Fibroblast of villous mesenchyme (primary cell): ENCODE measurements at regions not wholly inside any gene's neighbourhood (a gene's known extent, or its start where the extent isn't known, plus 50 kb on each side); places are given as distances from the start of the nearest gene placed in this dataset.
"Not testable (repeated sequence)": the region's sequence is repeated elsewhere in the genome, so short reads cannot be mapped to it uniquely, and the experiment has no call there.

ENCODE experiments used
- DNase-seq: peaks from one replicate; pipeline ENCODE4 v3.0.0-alpha.2; 2010; ENCODE audit warnings: low read depth
- H3K4me3 ChIP-seq: 2 replicates; pipeline ENCODE4 v1.5.1; 2011; ENCODE audit warnings: low read depth, mild to moderate bottlenecking, low read length
- TF ChIP-seq, protein P1 (sequence below): IDR thresholded peaks from 2 replicates; pipeline ENCODE4 v1.5.1; 2012; ENCODE audit warnings: low read depth, mild to moderate bottlenecking, low read length; ENCODE audit not compliant: insufficient read depth

DNA sequence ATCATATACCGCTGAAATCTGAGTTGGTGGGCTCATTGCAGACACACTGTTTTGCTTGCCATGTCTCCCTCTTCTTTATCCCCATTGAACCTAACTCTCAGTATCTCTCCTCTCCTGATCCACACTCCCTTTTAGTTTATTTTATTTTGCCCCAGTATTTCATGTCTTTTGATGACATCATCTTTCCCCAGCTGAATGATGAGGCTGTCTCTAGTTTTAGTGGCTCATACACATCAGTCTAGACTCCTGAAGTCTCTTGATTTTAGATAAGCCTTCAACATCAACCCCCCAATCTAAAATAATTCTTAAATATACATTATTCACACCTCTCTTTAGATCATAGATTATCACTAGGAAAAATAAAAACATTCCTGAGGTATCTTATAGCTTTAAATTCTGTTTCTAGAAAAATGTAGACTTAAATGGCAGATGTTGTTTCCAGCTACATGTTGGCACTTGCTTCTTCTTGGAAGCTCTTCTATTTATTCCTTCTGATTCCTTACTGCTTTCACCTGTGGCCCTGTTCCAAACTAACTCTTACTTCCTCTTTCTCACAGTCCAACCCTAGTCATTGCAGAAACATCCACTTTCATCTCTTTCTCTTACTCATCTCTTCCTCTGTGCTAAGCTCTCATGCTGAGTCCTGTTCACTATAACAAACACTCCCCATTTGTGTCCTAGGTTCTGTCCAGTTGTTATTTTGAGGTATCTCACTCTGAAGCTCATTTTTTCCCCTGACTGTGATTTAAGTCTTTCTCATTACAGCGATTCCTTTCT, 191.9 kb upstream of the SLC35B3 start:
- TF ChIP-seq, protein P1, sequence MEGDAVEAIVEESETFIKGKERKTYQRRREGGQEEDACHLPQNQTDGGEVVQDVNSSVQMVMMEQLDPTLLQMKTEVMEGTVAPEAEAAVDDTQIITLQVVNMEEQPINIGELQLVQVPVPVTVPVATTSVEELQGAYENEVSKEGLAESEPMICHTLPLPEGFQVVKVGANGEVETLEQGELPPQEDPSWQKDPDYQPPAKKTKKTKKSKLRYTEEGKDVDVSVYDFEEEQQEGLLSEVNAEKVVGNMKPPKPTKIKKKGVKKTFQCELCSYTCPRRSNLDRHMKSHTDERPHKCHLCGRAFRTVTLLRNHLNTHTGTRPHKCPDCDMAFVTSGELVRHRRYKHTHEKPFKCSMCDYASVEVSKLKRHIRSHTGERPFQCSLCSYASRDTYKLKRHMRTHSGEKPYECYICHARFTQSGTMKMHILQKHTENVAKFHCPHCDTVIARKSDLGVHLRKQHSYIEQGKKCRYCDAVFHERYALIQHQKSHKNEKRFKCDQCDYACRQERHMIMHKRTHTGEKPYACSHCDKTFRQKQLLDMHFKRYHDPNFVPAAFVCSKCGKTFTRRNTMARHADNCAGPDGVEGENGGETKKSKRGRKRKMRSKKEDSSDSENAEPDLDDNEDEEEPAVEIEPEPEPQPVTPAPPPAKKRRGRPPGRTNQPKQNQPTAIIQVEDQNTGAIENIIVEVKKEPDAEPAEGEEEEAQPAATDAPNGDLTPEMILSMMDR: no peak
- DNase-seq: no peak
- H3K4me3 ChIP-seq: no peak overlapping the region

DNA sequence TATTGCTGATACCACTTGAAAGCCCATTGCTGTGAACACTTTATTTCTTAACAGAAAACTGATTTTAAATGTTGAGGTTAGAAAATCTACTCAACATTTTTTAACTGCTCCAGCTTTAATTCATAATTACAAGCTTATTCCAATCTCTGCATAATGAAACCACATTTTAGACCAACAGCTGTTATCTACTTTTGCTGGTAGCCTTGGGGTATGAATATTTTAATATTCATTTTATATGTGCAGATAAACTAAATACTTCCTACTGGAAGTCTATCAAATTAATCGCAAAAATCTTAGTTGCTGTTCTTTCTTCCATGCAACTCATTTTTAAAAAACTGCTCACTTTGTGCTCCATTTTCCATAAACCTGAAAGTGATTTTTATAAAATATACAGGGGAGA, 189.3 kb upstream of the SLC35B3 start:
- DNase-seq: no peak
- TF ChIP-seq, protein P1: no peak
- H3K4me3 ChIP-seq: no peak overlapping the region

- no peak for DNase-seq
- H3K4me3 ChIP-seq: no peak overlapping the region
- TF ChIP-seq, protein P1: no peak
Measured at GRCh38 chr6:8623441-8623840, 188.1 kb upstream of the SLC35B3 start.

DNA sequence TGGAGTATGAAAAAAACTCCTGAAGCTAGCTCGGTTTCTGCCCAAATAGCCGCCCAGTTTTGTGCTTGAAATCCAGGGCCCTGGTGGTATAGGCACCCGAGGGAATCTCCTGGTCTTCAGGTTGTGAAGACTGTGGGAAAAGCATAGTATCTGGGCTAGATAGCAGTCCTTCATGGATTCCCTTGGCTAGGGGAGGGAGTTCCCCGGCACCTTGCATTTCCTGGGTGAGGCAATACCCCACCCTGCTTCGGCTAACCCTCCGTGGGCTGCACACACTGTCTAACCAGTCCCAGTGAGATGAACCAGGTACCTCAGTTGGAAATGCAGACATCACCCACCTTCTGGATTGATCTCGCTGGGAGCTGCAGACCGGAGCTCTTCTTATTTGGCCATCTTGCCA, 184.5 kb upstream of the SLC35B3 start:
- H3K4me3 ChIP-seq: no peak overlapping the region
- no peak for DNase-seq
- TF ChIP-seq, protein P1: no peak

DNA sequence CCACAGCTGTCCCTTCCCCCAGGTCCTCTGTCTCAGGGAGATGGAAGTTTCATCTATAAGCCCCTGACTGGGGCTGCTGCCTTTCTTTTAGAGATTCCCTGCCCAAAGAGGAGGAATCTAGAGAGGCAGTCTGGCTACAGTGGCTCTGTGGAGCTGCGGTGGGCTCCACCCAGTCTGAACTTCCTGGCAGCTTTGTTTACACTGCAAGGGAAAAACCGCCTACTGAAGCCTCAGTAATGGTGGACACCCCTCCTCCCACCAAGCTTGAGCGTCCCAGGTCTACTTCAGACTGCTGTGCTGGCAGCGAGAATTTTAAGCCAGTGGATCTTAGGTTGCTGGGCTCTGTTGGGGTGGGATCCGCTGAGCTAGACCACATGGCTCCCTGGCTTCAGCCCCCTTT, 184.1 kb upstream of the SLC35B3 start:
- not testable (repeated sequence) for H3K4me3 ChIP-seq

DNA sequence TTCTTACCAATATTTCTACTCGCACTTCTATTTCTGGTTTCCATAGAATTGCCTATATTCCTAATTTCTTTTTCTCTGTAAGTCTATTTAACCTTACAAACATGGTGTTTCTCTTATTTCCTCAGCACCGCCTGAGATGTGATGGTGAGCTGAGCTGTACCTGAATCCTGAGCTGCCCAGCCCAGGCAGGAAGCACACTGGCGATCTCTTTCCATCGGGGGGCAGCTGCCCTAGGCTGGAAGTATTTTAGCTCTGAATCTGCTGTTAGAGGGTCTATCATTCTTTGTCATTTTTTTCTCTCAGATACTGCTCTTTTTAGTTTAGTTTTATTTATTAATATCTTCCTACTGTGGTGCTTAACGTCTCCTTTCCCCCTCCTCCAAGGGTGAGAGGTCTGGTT, 173.4 kb upstream of the SLC35B3 start:
- TF ChIP-seq, protein P1: no peak
- no peak overlapping the region for H3K4me3 ChIP-seq
- no peak for DNase-seq

More for the DNA sequence above, 184.1 kb upstream of the SLC35B3 start:
- not testable (repeated sequence) for DNase-seq

- no peak overlapping the region for H3K4me3 ChIP-seq
- TF ChIP-seq, protein P1: no peak
- DNase-seq: no peak
Measured at GRCh38 chr6:8589941-8590729, 154.8 kb upstream of the SLC35B3 start.
